ENCODE measurements at regions not wholly inside any gene's neighbourhood (a gene's known extent, or its start where the extent isn't known, plus 50 kb on each side); places are given as distances from the start of the nearest gene placed in this dataset.

DNA sequence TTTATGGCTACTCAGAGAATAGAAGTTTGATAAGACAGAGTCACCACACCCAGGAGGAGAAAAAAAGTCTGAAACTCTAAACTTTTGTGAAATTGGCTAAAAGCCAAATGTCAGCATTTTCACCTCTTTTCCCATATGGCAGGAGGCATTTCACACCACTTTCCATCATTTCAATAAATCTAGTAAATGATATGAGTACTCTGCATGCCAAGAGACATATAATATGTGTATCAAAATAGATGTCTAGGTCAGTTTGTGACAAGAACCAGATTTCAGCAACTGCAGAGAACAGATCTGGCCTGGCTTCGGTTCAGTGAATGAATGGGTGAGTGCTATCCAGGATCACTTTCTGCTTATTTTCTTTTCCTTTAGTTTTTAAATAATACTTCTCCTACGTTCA is 470.8 kb downstream of the ENC1 start:
- Mint-ChIP-seq H3K36me3 (ENCODE audit: insufficient read depth, unreplicated experiment) (no peaks in the 10 kb centered on the region), H3K4me1 (ENCODE audit: low read depth, unreplicated experiment) (peaks cover 28% of the 10 kb centered on the region), H3K4me3 (ENCODE audit: low read depth, unreplicated experiment) (no peak overlapping the region), H3K9me3 (ENCODE audit: low read depth, unreplicated experiment) (no peaks in the 10 kb centered on the region), H3K27me3 (ENCODE audit: unreplicated experiment) (no peaks in the 10 kb centered on the region), H3K27ac (ENCODE audit: unreplicated experiment) (no peak overlapping the region)
- DNase-seq: no peak
- TF ChIP-seq, protein P1, sequence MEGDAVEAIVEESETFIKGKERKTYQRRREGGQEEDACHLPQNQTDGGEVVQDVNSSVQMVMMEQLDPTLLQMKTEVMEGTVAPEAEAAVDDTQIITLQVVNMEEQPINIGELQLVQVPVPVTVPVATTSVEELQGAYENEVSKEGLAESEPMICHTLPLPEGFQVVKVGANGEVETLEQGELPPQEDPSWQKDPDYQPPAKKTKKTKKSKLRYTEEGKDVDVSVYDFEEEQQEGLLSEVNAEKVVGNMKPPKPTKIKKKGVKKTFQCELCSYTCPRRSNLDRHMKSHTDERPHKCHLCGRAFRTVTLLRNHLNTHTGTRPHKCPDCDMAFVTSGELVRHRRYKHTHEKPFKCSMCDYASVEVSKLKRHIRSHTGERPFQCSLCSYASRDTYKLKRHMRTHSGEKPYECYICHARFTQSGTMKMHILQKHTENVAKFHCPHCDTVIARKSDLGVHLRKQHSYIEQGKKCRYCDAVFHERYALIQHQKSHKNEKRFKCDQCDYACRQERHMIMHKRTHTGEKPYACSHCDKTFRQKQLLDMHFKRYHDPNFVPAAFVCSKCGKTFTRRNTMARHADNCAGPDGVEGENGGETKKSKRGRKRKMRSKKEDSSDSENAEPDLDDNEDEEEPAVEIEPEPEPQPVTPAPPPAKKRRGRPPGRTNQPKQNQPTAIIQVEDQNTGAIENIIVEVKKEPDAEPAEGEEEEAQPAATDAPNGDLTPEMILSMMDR (IDR thresholded peaks at IDR 0.05; ENCODE audit: unreplicated experiment): no peak
- no TSS peak for BruUV-seq (replicated peaks)
- intact Hi-C loops (cut with micrococcal nuclease; ENCODE audit: unreplicated experiment): no loop called here
- CTCF ChIA-PET: no interaction called here

DNA sequence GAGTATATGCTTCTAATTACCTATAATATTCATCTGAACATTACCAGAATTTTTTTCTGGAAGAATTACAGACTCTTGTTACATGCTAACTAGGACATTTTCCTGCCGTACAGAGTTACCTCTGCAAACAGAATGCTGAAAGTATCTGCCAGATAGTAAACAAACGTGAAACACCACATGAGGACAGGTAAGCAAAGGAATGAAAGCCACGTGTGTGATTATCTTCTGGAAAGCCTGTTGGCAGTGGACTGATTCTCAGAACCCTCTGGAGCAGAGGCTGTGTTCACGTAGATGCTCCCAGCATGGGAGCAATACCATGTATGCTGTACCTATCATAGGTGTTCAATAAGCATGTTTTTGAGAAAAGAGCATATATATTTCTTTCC is 472.6 kb downstream of the ENC1 start:
- Mint-ChIP-seq H3K27ac (ENCODE audit: unreplicated experiment) (no peak overlapping the region), H3K4me1 (ENCODE audit: low read depth, unreplicated experiment) (peaks cover 28% of the 10 kb centered on the region), H3K27me3 (ENCODE audit: unreplicated experiment) (no peaks in the 10 kb centered on the region), H3K9me3 (ENCODE audit: low read depth, unreplicated experiment) (no peaks in the 10 kb centered on the region), H3K4me3 (ENCODE audit: low read depth, unreplicated experiment) (no peak overlapping the region), H3K36me3 (ENCODE audit: insufficient read depth, unreplicated experiment) (no peaks in the 10 kb centered on the region)
- BruUV-seq (replicated peaks): no TSS peak
- CTCF ChIA-PET: interaction anchor here (1.1 kb wide), 1 partner anchor 12 kb away, joined by 3 read pairs; no protein-coding TSS in a partner anchor
- intact Hi-C loops (cut with micrococcal nuclease; ENCODE audit: unreplicated experiment): no loop called here
- TF ChIP-seq, protein P1 (IDR thresholded peaks at IDR 0.05; ENCODE audit: unreplicated experiment): no peak
- DNase-seq: no peak

DNA sequence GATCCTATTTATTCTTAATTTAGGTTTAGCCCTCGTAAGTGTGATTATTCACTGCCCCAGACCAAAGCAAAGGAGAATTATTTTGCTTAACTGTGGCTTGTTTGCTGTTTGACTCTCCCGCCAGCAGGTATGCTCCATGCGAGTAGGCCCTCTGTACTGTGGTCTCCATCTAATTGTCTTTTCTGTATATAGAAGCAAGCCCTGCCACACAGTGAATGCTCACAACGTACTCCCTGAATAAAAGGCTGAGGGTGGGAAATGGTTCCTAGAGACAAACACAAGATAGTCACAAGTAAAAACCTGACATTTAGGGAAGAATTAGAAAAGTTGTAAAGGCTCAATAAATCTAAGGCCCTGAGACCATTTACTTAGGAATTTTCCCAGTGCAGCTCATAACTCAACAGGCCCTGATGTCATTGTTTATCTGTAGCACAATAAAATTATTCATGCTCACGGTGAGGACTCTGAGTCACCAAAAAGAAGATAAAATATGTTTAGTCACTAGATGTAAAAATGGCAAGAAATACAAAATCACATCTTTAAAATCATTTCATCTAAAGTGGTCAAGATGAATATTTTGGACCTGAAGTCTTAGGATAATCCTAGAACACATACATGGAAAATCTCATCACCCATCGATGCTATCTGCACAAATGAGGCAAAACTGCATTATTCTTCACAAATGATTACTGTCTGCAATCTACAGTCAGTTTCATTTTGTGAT is 473.2 kb downstream of the ENC1 start:
- no TSS peak for BruUV-seq (replicated peaks)
- intact Hi-C loops (cut with micrococcal nuclease; ENCODE audit: unreplicated experiment): no loop called here
- H3K27ac Mint-ChIP-seq (ENCODE audit: unreplicated experiment): no peak overlapping the region

GRCh38 chr5:74166064-74166463 is 474.5 kb downstream of the ENC1 start:
- Mint-ChIP-seq H3K36me3 (ENCODE audit: insufficient read depth, unreplicated experiment) (no peaks in the 10 kb centered on the region), H3K27ac (ENCODE audit: unreplicated experiment) (peak overlapping the region; percentile 15), H3K27me3 (ENCODE audit: unreplicated experiment) (no peaks in the 10 kb centered on the region), H3K4me1 (ENCODE audit: low read depth, unreplicated experiment) (peaks cover 19% of the 10 kb centered on the region), H3K4me3 (ENCODE audit: low read depth, unreplicated experiment) (no peak overlapping the region), H3K9me3 (ENCODE audit: low read depth, unreplicated experiment) (no peaks in the 10 kb centered on the region)
- CTCF ChIA-PET: no interaction called here
- intact Hi-C loops (cut with micrococcal nuclease; ENCODE audit: unreplicated experiment): no loop called here
- DNase-seq: no peak
- TF ChIP-seq, protein P1 (IDR thresholded peaks at IDR 0.05; ENCODE audit: unreplicated experiment): no peak
- BruUV-seq (replicated peaks): no TSS peak

More for the DNA sequence above, 473.2 kb downstream of the ENC1 start:
- Mint-ChIP-seq H3K4me3 (ENCODE audit: low read depth, unreplicated experiment) (no peak overlapping the region), H3K27me3 (ENCODE audit: unreplicated experiment) (no peaks in the 10 kb centered on the region), H3K36me3 (ENCODE audit: insufficient read depth, unreplicated experiment) (no peaks in the 10 kb centered on the region), H3K4me1 (ENCODE audit: low read depth, unreplicated experiment) (peaks cover 28% of the 10 kb centered on the region), H3K9me3 (ENCODE audit: low read depth, unreplicated experiment) (no peaks in the 10 kb centered on the region)
- CTCF ChIA-PET: interaction anchor here (1.1 kb wide), 1 partner anchor 12 kb away, joined by 3 read pairs; no protein-coding TSS in a partner anchor
- no peak for DNase-seq
- TF ChIP-seq, protein P1 (IDR thresholded peaks at IDR 0.05; ENCODE audit: unreplicated experiment): no peak

Measured in Calu3 (cell line).